ENCODE measurements at regions not wholly inside any gene's neighbourhood (a gene's known extent, or its start where the extent isn't known, plus 50 kb on each side); places are given as distances from the start of the nearest gene placed in this dataset.

- TF ChIP-seq CTCF (IDR thresholded peaks at IDR 0.05) (no peak), EZH2phosphoT487 (IDR thresholded peaks at IDR 0.05) (no peak), EZH2 (IDR thresholded peaks at IDR 0.05) (no peak)
Observed at GRCh38 chr2:17429130-17429529, 89.1 kb downstream of the RAD51AP2 start.

All from neural progenitor cell (in vitro differentiated cells).